H4 (cell line): ENCODE measurements at regions not wholly inside any gene's neighbourhood (a gene's known extent, or its start where the extent isn't known, plus 50 kb on each side); places are given as distances from the start of the nearest gene placed in this dataset.
"Not testable (repeated sequence)": the region's sequence is repeated elsewhere in the genome, so short reads cannot be mapped to it uniquely, and the experiment has no call there.

Experiments
- DNase-seq: peaks from one replicate; pipeline ENCODE4 v3.0.0-alpha.2; 2015; ENCODE audit warnings: low spot score

DNA sequence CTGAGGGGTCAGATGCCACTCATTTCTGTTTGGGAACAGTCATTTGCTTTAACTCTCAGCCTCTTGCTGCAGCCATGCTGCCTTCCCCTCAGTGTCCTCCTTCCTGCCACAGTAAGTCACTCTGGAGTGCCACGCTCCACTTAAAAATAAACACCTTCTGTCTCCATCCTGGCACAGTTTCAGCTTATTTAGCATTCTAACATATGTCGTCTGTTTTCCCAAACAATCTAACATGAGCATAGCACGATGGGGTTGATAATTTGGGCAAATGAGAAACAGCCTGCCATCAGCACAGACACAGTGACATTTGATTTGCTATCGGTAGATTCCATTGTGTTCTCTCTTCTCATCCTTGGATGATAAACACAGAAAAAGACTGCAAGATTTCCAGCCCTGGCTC is 768.6 kb downstream of the UQCRFS1 start:
- no peak for DNase-seq

DNA sequence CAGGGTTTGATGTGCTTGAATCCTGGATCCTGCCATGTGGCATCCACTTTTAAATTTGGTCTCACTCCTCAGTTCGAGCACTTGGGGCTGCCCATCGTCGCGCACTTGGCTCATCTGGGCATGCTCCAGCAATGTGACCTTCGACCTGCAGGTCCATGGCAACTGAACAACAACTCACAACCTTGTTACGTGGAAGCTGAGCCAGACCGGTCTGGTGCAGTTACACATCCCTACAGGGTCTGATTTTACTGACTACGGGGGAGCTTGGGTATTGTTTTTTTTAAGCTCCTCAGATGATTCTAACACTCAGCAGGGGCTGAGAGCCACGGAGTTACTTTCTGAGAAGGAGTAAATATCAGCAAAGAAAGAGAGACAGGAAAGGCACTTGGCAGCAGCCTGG is 769.6 kb downstream of the UQCRFS1 start:
- no peak for DNase-seq

DNA sequence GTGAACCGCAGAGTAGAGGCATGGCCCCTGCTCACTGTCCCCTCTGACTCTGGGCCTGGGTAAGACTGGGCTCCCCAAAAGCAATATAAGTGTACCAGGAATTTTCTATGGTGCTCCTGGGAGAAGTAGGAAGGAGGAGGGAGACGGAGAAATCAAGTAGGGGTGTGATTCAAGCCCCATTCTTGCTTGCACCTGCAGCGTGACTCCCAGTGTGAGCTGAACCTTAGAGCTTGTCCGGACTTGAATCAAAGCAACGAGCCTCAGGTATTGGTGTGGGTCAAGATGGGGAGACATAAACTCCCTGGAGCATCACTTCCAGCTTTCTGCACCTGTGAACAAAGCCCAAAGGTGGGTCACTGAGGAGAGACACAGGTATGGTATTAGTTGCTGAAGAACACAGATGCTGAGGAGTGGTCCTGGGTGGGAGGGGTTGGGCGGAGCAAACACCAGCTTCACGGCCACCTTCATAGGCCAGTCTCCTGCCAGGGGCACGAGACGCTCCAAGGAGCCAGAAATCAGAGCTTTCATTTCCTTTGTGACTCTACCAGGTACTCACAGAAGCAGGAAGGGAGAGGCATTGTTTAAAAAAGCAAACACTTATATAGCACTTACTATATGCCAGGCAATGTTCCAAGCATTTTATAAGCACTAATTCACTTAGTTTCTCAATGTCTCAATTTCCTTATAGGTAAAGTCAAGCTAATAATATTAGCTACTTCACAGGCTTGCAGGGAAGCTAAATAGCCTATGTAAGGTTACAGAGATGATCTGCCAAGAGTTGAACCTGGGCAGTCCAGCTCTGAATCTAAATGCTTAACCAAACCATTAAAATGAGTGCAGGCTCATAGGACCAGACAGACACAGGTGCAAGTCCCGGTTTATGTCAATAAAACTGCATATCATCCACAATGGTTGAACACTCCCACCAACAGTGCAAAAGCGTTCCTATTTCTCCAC is 775.3 kb downstream of the UQCRFS1 start:
- no peak for DNase-seq

DNA sequence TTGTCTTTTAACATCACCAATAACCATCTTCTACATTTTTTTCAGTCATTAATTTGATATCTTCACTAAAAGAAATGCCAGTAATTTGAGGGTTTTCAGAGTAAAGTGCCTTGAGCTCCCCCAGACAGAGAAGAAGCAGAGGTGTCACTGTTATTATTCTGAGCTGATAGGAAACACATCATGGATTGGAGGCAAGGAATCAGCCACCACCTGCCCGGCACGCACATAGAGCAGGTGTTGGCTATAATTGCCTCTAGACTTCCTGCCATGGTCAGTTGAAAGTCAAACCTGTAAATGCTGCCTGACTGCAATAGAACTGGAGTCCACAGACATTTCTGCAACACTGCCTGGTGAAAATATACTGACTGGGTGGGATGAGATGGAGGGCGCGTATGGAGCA is 776.6 kb downstream of the UQCRFS1 start:
- DNase-seq, result no peak

DNA sequence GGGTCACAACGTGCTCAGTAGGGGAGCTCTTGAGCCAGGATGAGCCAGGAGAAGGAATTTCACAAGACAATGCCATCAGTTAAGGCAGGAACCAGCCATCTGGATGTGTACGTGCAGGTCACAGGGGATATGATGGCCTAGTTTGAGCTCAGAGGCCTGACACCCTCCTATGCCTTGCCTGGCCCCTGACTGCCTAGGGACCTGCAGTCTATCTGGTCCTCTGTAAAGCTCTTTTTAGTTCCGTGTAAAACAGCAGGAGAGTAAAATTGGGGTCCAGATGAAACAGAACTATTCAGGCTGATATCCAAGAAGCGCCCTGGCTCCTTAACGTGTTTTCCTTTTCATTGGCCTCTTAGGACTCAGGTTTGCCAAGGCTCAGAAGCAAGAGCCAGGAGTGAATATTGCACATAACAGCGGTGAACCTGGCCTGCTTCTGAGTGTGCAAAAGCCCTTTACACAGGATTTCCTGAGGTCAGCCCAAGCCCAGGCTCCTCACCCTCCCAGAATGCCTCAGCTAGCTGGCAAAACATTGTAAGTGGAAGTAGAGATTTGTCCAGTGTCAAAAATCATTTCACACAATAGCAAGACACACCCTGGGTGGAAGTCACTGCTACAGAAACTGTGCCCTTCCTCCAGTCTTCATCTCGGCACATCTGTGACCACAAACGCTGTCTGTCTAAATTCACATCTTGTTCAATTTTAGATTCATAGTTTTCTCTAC is 777.2 kb downstream of the UQCRFS1 start:
- no peak for DNase-seq

DNA sequence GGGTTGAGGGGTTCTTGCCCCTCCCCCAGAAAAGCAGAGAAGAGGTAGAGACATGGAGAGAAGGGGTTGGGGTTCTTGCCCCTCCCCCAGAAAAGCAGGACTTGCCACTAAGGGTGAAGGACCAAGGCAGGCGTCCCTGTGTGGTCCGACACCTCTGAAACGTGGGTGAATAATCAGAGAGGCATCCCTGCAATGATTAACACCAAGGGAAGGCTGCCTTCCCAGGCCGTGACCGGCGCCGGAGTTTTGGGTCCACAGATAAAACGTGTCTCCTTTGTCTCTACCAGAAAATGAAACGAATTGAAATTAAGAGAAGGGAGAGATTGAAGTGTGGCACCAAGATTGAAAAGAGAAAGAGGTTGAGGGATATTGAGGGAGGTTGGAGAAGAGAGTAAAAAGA is 778.2 kb downstream of the UQCRFS1 start:
- DNase-seq, result not testable (repeated sequence)

DNA sequence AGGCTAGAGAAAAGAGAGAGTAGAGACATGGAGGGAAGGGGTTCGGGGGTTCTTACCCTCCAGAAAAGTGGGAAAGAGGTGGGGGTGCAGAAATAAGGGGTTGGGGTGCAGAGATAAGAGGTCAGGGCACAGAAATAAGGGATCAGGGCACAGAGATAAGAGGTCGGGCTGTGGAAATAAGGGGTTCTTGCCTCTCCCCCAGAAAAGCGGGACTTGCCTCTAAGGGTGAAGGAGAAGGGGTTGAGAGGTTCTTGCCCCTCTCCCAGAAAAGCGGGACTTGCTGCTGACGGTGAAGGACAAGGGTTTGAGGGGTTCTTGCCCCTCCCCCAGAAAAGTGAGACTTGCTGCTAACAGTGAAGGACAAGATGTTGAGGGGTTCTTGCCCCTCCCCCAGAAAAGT is 778.6 kb downstream of the UQCRFS1 start:
- DNase-seq, result not testable (repeated sequence)

DNA sequence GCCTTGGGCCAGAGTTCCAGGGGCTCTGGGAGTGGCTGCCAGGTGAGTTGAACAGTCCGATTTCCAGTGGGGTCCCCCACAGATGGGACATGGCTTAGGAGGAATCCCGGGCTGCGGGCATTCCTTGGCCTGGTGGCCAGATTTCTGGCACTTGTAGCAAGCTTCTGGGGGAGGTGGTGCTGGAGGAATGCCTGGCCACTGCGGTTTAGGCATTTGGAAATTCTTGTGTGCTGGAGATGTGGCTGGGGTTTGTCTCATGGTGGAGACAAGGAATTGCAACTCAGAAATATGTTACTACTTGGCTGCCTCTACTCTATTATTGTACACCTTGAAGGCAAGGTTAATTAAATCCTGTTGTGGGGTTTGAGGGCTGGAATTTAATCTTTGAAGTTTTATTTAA is 779.8 kb downstream of the UQCRFS1 start:
- not testable (repeated sequence) for DNase-seq

DNA sequence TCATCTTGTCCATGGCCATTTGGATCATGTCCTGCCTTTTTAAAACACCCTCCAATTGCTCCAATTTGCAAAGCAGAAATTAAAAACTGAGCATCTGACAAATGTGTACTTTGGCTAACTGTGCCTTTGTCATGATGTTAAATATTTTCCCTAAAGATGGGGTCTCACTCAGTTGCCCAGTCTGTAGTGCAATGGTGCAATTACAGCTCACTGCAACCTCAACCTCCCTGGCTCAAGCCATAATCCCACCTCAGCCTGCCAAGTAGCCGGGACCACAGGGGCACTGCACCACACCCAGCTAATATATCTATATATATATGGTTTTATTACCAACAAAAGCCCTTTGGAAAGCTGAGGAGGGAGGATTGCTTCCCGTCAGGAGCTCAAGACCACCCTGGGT is 782.7 kb downstream of the UQCRFS1 start:
- no peak for DNase-seq

DNA sequence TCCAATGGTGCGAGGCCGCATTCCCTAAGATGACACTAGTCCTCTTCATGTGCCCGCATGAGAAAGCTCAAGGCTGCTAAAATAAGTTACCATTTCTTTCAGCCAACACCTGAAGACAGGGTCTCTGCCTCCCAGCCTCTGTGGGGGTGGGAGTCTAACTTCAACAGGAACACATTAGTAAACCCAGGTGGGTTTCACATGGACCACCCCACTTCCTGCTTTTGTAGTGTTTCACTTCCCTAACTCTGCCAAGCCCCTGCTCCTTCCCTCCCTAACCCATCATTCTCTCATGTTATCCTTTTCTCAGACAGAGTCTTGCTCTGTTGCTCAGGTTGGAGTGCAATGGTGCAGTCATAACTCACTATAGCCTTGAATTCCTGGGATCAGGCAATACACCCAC is 783.6 kb downstream of the UQCRFS1 start:
- no peak for DNase-seq

DNA sequence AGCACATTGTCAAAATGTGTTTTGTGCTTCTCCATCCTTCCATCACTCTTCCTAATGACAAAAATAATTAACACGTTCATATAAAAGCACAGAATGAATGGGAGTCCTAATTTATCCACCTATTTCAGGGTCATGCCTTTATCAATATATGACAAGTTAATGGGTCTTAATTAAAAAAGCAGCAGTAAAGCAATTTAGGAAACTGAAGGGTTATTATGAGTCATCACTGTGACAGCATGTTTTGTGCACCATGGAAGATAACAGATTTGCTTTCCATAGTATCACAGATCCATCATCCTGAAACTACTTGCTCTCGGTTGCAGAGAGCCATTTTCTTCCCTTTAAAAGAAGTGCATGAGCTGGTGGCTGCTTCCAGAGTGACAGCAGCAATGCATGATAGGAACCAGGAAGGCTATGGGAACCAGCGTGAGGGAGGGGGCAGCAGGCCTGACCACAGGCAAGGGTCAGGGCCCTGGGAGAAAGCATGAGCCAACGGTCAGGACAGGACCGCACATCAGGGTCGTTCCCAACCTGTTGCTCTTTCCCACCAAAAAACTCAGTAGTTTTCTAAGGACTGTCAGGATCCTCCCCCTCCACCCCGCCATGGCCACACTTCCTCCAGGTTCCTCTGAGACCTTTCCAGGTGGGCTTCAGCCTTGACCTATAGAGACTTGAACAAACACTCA is 784.1 kb downstream of the UQCRFS1 start:
- no peak for DNase-seq

DNA sequence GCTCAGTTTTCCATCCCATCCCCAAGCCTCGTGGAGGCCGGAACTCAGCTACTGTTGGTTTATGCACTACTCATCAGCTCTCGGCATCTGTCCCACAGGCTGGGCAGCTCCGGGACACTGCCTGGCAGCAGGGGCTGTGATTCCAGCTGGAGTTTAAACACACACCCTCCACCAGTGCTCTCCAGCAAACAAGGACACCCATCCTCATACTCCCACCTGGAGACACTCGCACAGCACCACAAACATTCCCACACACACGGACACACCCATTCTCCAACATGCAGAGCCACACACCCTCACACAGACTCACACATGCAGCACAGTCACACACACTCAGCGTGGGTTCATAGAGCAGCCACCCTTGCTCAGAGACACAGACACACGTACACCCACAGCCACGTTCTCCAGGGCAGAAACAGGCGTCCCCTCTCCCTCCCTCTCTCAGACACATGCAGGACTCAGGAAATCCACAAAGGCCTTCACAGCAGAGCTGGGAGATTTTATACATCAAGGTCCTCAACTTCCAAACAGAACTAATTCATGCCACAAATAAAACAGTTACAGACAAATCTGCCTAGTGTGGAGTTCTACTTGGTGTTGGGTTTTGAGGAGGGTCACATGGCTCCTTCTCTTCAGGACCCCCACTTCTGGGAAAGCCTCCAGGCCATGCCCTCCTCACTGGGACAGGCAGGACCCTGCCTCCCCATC is 785.4 kb downstream of the UQCRFS1 start:
- DNase-seq, result no peak

DNA sequence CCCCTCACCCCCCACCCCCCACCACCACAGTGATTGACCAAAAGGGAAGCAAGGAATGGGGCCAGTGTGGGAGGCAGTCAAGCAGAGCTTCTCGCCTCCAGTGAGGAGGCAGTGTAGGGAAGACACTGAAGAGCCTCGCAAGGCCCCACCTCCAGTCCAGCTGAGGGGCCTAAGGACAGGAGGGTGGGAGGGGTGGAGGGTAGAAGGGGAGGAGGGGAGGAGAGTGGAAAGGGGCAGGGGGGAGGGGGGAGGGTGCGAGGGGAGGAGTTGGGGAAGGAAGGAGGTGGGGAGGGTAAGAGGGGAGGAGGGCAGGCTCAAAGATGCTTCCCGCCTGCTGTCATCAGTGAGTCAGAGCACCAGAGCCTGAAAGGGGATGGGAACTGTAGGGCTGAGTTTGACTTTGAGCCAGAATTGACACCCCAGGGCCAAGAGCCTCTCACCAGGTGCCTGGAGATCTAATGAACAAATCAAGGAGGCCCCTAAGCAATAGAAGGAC is 786.2 kb downstream of the UQCRFS1 start:
- DNase-seq, result no peak

DNA sequence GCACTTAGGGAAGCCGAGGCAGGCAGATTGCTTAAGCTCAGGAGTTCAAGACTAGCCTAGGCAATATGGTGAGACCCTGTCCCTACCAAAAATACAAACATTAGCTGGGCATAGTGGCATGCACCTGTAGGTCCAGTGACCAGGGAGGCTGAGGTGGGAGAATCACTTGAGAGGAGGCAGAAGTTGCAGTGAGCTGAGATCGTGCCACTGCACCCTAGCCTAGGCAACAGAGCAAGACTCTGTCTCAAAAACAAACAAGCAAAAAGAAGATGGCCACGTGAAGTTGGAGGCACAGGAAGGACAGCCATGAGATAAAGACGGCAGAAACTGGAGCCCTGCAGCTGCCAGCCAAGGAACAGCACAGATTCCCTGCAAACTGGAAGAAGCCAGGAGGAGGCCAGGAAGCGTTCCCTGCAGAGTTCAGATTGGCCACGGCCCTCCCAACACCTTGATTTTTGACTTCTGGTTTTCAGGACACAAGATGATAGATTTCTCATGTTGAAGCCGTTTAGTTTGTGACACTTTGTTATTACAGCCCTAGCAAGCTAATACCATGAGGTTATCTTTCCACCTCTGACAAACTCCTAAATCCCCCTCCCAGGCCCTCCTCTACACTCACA is 786.7 kb downstream of the UQCRFS1 start:
- no peak for DNase-seq

DNA sequence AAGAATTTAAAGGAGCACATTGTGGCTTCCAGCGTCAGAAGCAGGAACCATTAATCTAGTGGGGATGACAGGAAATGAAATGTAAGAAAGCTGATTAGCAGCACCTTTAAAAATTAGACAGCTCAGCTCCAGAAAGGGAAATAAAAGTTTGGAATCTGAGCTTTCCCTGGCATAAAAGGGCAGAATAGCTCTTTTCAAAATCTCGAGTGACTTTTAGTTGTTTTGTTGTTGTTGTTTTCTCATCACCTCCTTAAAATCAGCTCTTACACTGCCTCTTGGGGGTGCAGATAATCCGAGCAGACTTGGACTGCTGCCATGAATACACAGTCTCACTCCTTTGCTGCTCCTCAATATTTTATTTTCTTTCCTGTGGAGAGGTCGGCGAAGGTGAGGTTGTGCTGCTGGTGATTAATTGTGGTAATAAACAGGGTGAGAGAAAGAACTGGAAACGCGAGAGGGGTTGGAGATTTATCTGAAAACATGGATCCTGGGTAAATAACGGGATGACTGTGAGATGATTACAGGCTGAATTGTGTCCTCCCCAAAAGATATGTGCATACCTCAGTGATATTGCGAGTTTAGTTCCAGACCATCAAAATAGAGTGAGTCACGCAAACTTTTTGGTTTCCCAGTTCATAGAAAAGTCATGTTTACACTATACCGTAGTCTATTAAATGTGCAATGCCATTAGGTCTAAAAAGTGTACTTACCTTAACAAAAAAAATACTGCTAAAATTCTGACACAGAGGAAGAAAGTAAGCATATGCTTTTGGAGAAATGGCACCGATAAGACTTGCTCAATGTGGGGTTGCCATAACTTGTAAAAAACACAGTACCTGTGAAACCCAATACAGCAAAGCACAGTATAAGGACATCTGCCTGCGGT is 787.7 kb downstream of the UQCRFS1 start:
- no peak for DNase-seq

DNA sequence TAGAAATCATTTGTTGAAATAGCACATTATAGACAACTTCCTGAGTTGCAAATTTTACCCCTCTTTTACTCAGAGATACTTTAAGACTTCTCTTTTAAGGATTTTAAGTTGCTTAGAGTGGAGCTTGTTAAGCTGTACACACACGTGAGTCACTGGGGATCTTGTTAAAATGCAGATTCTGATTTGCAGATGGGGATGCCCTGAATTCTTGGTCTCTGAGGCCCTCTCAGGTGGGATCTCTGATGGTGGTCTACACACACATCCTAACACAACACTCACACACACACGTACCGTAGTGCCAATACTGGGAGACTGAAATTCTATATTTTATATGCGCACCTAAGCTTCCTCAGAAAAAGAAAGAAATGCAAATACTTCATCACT is 788.3 kb downstream of the UQCRFS1 start:
- DNase-seq, result no peak

DNA sequence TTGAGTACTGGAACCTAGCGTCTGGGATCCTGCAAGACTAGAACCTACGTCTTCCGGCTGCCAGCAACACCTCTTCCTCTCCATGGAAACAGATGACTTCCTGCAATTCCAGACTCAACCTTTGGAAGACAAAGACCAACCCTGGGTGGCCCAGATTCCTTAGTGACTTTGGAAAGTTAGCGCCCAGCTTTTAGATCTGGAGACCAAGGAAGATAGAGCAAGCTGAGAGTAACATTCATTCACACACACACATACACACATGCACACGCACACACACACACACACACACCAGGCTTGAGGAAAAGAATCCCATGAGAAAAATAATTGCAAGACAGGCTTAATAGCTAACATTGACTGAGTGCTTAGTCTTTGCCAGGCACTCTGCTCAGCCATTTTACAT is 788.9 kb downstream of the UQCRFS1 start:
- DNase-seq, result no peak

DNA sequence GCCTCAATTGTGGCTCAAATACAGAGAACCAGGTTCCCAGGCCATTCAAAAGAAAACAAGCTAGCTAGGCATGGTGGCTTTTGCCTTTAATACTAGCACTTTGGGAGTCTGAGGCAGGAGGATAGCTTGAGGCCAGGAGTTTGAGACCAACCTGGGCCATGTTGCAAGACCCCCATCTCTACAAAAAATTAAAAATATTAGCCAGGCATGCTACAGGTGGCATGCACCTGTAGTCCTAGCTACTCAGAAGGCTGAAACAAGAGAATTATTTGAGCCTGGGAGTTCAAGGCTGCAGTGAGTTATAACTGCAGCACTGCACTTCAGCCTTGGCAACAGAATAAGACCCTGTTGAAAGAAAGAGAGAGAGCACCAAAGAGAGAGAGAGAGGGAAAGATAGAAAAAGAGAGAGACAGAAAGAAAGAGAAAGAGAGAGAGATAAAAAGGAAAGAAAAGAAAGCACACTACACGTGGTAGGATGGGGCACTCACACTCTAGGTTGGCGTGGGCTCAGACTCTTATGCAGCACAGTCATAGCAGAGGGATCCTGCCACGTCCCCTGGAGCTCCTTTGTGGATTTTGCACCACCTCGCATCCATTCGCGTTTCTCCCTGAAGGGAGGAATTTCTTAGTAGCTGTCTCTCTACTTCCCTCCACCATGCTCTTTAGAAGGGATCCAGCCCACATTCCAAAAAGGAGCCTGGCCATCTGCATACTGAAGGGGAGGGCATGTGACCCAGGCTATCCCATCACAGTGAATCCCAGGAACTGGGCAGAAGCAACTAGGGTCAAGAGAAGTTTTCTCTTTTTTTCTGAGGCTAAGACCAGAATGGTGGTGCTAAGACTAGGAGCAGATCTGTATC is 789.9 kb downstream of the UQCRFS1 start:
- DNase-seq, result no peak

DNA sequence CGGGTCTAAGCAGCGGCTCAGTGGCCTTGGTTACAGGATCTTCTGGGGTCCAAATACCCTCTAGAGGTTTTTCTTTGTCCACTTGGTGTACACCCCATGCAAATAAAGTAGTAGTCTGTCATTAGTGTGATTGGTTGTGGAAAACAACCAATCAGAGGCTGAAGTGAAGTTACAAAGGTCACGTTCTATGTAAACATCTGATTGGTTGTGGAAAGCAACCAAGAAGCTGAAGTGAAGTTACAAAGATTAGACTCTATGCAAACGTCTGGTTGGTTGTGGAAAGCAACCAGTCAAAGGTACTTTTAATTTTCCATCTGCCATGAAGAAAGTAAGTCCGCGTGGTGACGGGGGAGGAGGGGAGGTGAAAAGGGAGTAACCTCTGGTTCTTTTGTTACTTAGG is 790.9 kb downstream of the UQCRFS1 start:
- no peak for DNase-seq
